Breast epithelium (tissue), 3 donors: ENCODE measurements at regions not wholly inside any gene's neighbourhood (a gene's known extent, or its start where the extent isn't known, plus 50 kb on each side); places are given as distances from the start of the nearest gene placed in this dataset.

ENCODE experiments used
- CTCF ChIP-seq, 3 donors: fragments of 450-650 bp; IDR thresholded peaks; one replicate each; pipeline ENCODE4 v1.5.1; 2016 to 2017; ENCODE audit warnings: antibody characterized with exemption in 3 of 3, mild to moderate bottlenecking in 3 of 3, moderate library complexity in 3 of 3
- POLR2A ChIP-seq: fragments of 450-650 bp; IDR thresholded peaks from one replicate; pipeline ENCODE4 v1.6.1; 2016; ENCODE audit warnings: antibody characterized with exemption, mild to moderate bottlenecking, moderate library complexity
- POLR2AphosphoS5 ChIP-seq, 3 donors: sonication (generic); formaldehyde crosslinking; IDR thresholded peaks; one replicate each; pipeline ENCODE4 v1.6.1; 2017; ENCODE audit warnings: antibody characterized with exemption in 3 of 3

GRCh38 chr2:186384226-186384625 is 101.8 kb upstream of the ZC3H15 start:
- TF ChIP-seq CTCF (IDR thresholded peaks at IDR 0.05) (no peak), POLR2AphosphoS5 (IDR thresholded peaks at IDR 0.05) (no peak), POLR2A (no peak)
